ENCODE measurements at regions not wholly inside any gene's neighbourhood (a gene's known extent, or its start where the extent isn't known, plus 50 kb on each side); places are given as distances from the start of the nearest gene placed in this dataset.
"Not testable (repeated sequence)": the region's sequence is repeated elsewhere in the genome, so short reads cannot be mapped to it uniquely, and the experiment has no call there.

DNA sequence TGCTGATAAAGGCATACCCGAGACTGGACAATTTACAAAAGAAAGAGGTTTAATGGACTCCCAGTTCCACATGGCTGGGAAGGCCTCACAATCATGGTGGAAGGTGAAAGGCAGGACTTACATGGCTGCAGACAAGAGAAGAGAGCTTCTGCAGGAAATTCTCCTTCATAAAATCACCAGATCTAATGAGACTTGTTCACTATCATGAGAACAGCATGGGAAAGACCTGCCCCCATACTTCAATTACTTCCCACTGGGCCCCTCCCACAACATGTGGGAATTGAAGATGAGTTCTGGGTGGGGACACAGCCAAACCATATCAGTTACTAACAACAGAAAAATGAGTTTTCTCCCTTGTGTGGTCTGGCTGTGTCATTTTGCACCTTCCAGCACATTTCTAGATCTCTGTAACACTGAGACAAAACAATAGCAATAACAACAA lies 741.4 kb downstream of the KCNT2 start:
- TF ChIP-seq, protein P1, sequence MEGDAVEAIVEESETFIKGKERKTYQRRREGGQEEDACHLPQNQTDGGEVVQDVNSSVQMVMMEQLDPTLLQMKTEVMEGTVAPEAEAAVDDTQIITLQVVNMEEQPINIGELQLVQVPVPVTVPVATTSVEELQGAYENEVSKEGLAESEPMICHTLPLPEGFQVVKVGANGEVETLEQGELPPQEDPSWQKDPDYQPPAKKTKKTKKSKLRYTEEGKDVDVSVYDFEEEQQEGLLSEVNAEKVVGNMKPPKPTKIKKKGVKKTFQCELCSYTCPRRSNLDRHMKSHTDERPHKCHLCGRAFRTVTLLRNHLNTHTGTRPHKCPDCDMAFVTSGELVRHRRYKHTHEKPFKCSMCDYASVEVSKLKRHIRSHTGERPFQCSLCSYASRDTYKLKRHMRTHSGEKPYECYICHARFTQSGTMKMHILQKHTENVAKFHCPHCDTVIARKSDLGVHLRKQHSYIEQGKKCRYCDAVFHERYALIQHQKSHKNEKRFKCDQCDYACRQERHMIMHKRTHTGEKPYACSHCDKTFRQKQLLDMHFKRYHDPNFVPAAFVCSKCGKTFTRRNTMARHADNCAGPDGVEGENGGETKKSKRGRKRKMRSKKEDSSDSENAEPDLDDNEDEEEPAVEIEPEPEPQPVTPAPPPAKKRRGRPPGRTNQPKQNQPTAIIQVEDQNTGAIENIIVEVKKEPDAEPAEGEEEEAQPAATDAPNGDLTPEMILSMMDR (IDR thresholded peaks at IDR 0.05), result no peak
- ATAC-seq, result no peak
- intact Hi-C loops (cut with DNase I), result no loop called here
- H3K4me3 ChIP-seq, result no peak overlapping the region
- H3K27me3 ChIP-seq (ENCODE audit: low read depth), result no peaks in the 10 kb centered on the region
- H3K36me3 ChIP-seq, result no peaks in the 10 kb centered on the region
- no peak for DNase-seq
- no peaks in the 10 kb centered on the region for H3K4me1 ChIP-seq
- no peaks in the 10 kb centered on the region for H3K9me3 ChIP-seq
- no peak overlapping the region for H3K27ac ChIP-seq

DNA sequence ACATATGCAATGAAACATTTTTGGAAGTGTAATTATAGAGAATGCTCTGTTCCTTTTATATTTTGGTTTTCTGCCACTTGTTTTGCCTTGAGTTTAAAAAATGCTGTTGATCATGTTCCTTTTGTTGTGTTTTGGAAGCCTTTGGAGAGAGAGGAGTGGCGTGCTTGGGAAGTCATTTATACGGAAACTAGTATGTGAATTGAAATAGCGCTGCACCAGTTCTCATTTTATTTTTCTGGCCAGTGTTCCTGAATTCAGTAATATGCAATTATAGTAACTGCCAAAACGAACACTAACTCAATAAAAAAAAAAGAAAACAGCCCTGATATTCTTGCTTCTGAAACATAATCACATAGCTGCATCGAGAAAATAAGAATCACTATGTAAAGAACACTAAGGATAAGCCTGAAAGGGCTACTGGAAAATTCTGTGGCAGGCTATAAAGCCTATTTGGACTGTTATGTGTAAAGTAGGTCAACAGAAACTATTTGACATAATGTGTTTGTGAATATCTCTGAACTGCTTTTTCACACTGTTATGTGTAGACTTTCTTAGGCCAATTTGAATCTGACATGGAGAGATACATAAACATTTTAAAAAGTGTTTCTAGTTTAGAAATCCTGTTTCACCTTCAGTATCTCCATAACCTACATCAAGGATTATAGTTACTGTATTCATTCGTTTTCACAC lies 742.0 kb downstream of the KCNT2 start:
- intact Hi-C loops (cut with DNase I), result no loop called here
- Histone ChIP-seq H3K4me3 (no peak overlapping the region), H3K27ac (no peak overlapping the region), H3K9me3 (no peaks in the 10 kb centered on the region), H3K27me3 (ENCODE audit: low read depth) (no peaks in the 10 kb centered on the region), H3K4me1 (no peaks in the 10 kb centered on the region), H3K36me3 (no peaks in the 10 kb centered on the region)
- ATAC-seq (no peak), DNase-seq (no peak)
- TF ChIP-seq, protein P1 (IDR thresholded peaks at IDR 0.05), result no peak

DNA sequence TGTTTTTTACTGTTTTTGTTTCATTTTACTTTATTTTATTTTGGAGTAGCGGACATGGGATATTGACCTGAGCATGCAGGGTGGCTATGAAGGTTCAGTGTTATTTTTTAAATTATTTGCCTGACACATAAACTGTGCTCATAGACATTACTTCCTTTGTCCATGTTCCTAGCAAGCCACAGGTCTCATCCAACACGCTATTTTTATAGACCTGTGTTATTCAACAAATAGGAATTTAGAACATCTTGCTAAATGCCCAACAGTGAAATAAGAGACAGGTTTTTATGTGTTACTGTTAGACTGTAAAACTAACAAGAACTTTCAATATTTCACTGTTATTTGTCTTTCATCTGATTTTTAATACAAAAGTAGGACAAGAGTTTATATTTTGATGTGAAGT lies 756.4 kb downstream of the KCNT2 start:
- Histone ChIP-seq H3K27me3 (ENCODE audit: low read depth) (no peaks in the 10 kb centered on the region), H3K36me3 (no peaks in the 10 kb centered on the region), H3K4me3 (no peak overlapping the region), H3K27ac (no peak overlapping the region), H3K4me1 (no peaks in the 10 kb centered on the region), H3K9me3 (no peaks in the 10 kb centered on the region)
- TF ChIP-seq, protein P1 (IDR thresholded peaks at IDR 0.05), result no peak
- no peak for DNase-seq
- ATAC-seq, result no peak
- intact Hi-C loops (cut with DNase I), result no loop called here

DNA sequence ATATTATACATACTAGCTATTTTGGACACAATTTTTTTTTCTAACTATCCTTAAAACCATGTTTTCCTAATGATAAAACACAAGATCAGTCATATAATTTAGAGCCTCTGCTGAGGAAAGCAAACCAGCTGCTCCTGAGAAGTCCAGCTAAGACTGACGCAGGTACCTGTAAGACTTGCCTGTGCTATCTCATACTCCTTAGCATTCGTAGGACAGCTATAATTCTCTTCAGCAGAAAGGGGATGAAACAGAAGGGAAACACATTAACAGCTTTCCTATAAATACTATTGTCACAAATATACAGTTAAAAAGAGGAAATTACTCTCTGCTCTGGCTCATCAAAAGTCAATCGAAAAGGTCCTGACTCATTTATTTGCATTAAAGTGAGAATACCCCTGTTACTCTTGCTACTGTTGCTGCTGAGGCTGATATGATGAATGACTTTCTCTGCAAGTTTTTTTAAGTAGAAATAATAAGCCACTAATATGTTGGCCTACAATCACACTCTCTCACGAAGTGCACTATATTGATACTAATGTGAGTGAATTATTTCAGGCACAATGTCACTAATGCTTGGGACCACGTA lies 757.1 kb downstream of the KCNT2 start:
- no peaks in the 10 kb centered on the region for H3K36me3 ChIP-seq
- H3K27ac ChIP-seq, result no peak overlapping the region
- no peaks in the 10 kb centered on the region for H3K9me3 ChIP-seq
- no peak overlapping the region for H3K4me3 ChIP-seq
- no peaks in the 10 kb centered on the region for H3K4me1 ChIP-seq
- ATAC-seq, result no peak
- H3K27me3 ChIP-seq (ENCODE audit: low read depth), result no peaks in the 10 kb centered on the region
- TF ChIP-seq, protein P1 (IDR thresholded peaks at IDR 0.05), result no peak
- DNase-seq, result no peak
- intact Hi-C loops (cut with DNase I), result no loop called here

DNA sequence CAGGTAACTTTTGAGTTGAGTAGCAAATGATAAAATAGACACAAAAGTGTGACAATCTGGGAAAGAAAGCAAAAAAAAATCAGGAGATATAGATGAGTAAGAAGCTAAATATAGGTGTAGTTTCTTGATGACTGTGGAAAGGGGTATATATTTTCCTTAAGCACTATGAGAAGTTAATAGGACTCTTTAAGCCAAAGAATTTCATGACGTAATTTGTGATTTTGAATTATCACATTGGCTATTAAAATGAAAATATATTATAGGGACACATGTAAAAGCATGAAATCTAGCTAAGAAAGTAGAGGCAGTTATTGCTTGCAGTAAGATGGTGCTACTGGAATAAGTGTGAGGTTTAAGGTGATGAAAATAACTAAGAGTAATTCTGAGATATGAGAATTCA lies 759.1 kb downstream of the KCNT2 start:
- Histone ChIP-seq H3K27me3 (ENCODE audit: low read depth) (no peaks in the 10 kb centered on the region), H3K9me3 (no peaks in the 10 kb centered on the region), H3K4me3 (no peak overlapping the region), H3K27ac (no peak overlapping the region), H3K36me3 (no peaks in the 10 kb centered on the region), H3K4me1 (no peaks in the 10 kb centered on the region)
- TF ChIP-seq, protein P1 (IDR thresholded peaks at IDR 0.05), result no peak
- DNase-seq (no peak), ATAC-seq (no peak)
- intact Hi-C loops (cut with DNase I), result no loop called here

DNA sequence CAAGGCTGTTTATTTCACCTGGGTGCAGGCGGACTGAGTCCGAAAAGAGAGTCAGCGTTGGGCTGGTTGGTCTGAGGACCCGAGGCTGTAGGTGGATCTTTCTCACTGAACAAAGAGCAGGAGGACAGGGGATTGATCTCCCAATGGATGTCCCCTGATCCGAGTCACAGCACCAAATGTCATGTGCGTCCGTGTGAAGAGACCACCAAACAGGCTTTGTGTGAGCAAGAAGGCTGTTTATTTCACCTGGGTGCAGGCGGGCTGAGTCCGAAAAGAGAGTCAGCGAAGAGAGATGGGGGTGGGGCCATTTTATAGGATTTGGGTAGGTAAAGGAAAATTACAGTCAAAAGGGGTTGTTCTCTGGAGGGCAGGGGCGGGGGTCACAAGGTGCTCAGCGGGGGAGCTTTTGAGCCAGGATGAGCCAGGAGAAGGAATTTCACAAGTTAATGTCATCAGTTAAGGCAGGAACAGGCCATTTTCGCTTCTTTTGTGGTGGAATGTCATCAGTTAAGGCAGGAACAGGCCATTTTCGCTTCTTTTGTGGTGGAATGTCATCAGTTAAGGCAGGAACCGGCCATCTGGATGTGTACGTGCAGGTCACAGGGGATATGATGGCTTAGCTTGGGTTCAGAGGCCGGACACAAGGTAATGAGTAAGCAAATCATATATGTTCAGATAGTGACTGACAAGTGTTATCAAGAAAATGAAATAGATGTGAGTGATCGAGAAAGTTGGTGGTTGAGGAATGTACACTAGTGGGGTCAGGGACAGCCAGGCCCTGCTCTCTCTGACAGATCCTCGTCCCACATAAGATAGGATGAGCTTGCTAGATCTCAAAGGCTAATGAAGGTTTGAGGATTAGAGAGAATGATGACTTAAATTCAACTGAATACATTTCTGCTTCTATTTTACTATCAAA lies 760.0 kb downstream of the KCNT2 start:
- H3K27ac ChIP-seq; DNase-seq; ATAC-seq; H3K4me3 ChIP-seq; H3K4me1 ChIP-seq; intact Hi-C loops (cut with DNase I); H3K27me3 ChIP-seq (ENCODE audit: low read depth); H3K9me3 ChIP-seq; H3K36me3 ChIP-seq: not testable (repeated sequence)
